ENCODE measurements at regions not wholly inside any gene's neighbourhood (a gene's known extent, or its start where the extent isn't known, plus 50 kb on each side); places are given as distances from the start of the nearest gene placed in this dataset.

DNA sequence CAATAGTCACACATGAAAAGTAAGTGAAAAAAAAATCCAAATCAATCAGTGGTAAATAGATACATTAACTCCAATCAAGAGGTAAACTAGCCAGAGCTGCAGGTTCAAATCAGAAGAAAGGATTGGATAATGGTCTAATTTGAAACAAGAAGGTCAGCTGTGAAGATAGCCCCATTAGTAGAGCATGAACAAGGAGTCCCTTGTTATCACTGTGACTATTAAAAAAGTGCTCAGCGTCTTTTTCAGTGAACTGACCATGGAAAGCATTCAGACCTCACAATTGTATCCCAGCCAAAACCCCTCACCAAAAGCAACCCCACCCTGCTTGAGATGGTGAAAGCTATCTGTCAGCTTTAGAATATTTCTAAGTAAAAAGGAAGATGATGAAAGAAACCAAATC lies 125.0 kb upstream of the EGLN3 start:
- TF ChIP-seq POLR2AphosphoS5 (IDR thresholded peaks at IDR 0.05; ENCODE audit: low read depth, low read length) (no peak), POLR2A (IDR thresholded peaks at IDR 0.05; ENCODE audit: low read depth, low read length) (no peak)

Measured in GM12892 (cell line).